IMR-90 (cell line): ENCODE measurements at regions not wholly inside any gene's neighbourhood (a gene's known extent, or its start where the extent isn't known, plus 50 kb on each side); places are given as distances from the start of the nearest gene placed in this dataset.

Experiments used
- ATAC-seq: fragments of 200-7000 bp; cut with Tn5 transposase; 2 replicates; pipeline ENCODE4 v1.9.1; 2020; ENCODE audit warnings: low read depth, mild to moderate bottlenecking, moderate library complexity
- BruUV-seq: library from RNA; stranded (reverse); fragments of 400-500 nt; replicated peaks from 2 replicates; lab custom pipeline; 2021; lab: Mats Ljungman, UMichigan
- CTCF ChIA-PET: fragments of 300-600 bp; formaldehyde crosslinking; extraction: SDS; loops from one replicate; lab custom pipeline; 2021; ENCODE audit warnings: antibody characterized with exemption; lab: Yijun Ruan, JAX
- POLR2A ChIA-PET: fragments of 300-600 bp; sonication (Branson Sonifier 250); formaldehyde crosslinking; loops from one replicate; lab custom pipeline; 2022; ENCODE audit warnings: antibody characterized with exemption; ENCODE audit not compliant: unreplicated experiment; lab: Charles Lee
- DNase-seq: peaks from one replicate; pipeline ENCODE4 v3.0.0; 2013
- H2AFZ ChIP-seq: replicated peaks from 2 replicates; pipeline ENCODE3; 2013; ENCODE audit warnings: low read length, mild to moderate bottlenecking; ENCODE audit not compliant: poor library complexity
- H2AK5ac ChIP-seq: 2 replicates; pipeline ENCODE4 v1.6.1; 2013; ENCODE audit warnings: low read depth, low read length, inconsistent platforms
- H2AK9ac ChIP-seq: replicated peaks from 2 replicates; pipeline ENCODE3; 2013; ENCODE audit warnings: mild to moderate bottlenecking, low read depth, low read length, moderate library complexity; ENCODE audit not compliant: poor library complexity
- H2BK120ac ChIP-seq: 2 replicates; pipeline ENCODE4 v1.6.1; 2013; ENCODE audit warnings: low read depth, low read length, inconsistent platforms
- H2BK15ac ChIP-seq: 3 replicates; pipeline ENCODE4 v1.6.1; 2013; ENCODE audit warnings: low read depth, low read length, inconsistent platforms
- H2BK20ac ChIP-seq: 2 replicates; pipeline ENCODE4 v1.6.1; 2013; ENCODE audit warnings: low read depth, mild to moderate bottlenecking, inconsistent platforms, low read length, moderate library complexity
- H2BK5ac ChIP-seq: 2 replicates; pipeline ENCODE4 v1.6.1; 2013; ENCODE audit warnings: mild to moderate bottlenecking, low read depth, low read length, inconsistent platforms; ENCODE audit not compliant: poor library complexity, severe bottlenecking
- H3K14ac ChIP-seq: replicated peaks from 2 replicates; pipeline ENCODE4 v1.6.1; 2013; ENCODE audit warnings: low read depth, low read length, inconsistent platforms
- H3K18ac ChIP-seq: 2 replicates; pipeline ENCODE4 v1.6.1; 2013; ENCODE audit warnings: low read depth, low read length, control low read depth
- H3K23ac ChIP-seq: 2 replicates; pipeline ENCODE4 v1.6.1; 2013; ENCODE audit warnings: low read depth, low read length, inconsistent platforms
- H3K27ac ChIP-seq: 2 replicates; pipeline ENCODE4 v1.5.1; 2013; ENCODE audit warnings: mild to moderate bottlenecking, control low read depth, low read length; ENCODE audit not compliant: insufficient read depth
- H3K27me3 ChIP-seq: 2 replicates; pipeline ENCODE4 v1.6.1; 2013; ENCODE audit warnings: low read length; ENCODE audit not compliant: control insufficient read depth, insufficient read depth
- H3K36me3 ChIP-seq: 2 replicates; pipeline ENCODE4 v1.6.1; 2013; ENCODE audit warnings: low read length, mixed read lengths; ENCODE audit not compliant: control insufficient read depth, insufficient read depth
- H3K4ac ChIP-seq: 2 replicates; pipeline ENCODE4 v1.6.1; 2013; ENCODE audit warnings: low read depth, low read length, inconsistent platforms
- H3K4me1 ChIP-seq: 2 replicates; pipeline ENCODE4 v1.6.1; 2013; ENCODE audit warnings: low read length, mixed read lengths; ENCODE audit not compliant: control insufficient read depth, insufficient read depth
- H3K4me2 ChIP-seq: 2 replicates; pipeline ENCODE4 v1.6.1; 2013; ENCODE audit warnings: low read depth, mild to moderate bottlenecking, control low read depth, low read length, moderate library complexity
- H3K4me3 ChIP-seq: 2 replicates; pipeline ENCODE4 v1.5.1; 2013; ENCODE audit warnings: low read depth, mild to moderate bottlenecking, control low read depth, low read length, moderate library complexity; ENCODE audit not compliant: insufficient read depth
- H3K56ac ChIP-seq: 2 replicates; pipeline ENCODE4 v1.6.1; 2013; ENCODE audit warnings: low read length, inconsistent platforms; ENCODE audit not compliant: insufficient read depth; ENCODE audit errors: extremely low read depth
- H3K79me1 ChIP-seq, 2 experiments: 2 replicates each; pipeline ENCODE4 v1.6.1; 2013; ENCODE audit warnings: low read length in 2 of 2, inconsistent platforms in 1 of 2, low read depth in 1 of 2
- H3K9ac ChIP-seq: 2 replicates; pipeline ENCODE4 v1.6.1; 2013; ENCODE audit warnings: low read depth, low read length, control low read depth
- H3K9me1 ChIP-seq: 2 replicates; pipeline ENCODE4 v1.6.1; 2013; ENCODE audit warnings: low read length, inconsistent platforms; ENCODE audit not compliant: insufficient read depth
- H3K9me3 ChIP-seq: 2 replicates; pipeline ENCODE4 v1.6.1; 2013; ENCODE audit warnings: low read length; ENCODE audit not compliant: control insufficient read depth, insufficient read depth
- H4K20me1 ChIP-seq: 2 replicates; pipeline ENCODE4 v1.6.1; 2013; ENCODE audit warnings: low read length, inconsistent platforms; ENCODE audit not compliant: insufficient read depth
- H4K5ac ChIP-seq: 2 replicates; pipeline ENCODE4 v1.6.1; 2013; ENCODE audit warnings: mild to moderate bottlenecking, low read depth, low read length, control low read depth
- H4K8ac ChIP-seq, 2 experiments: 2 replicates each; pipeline ENCODE4 v1.6.1; 2013; ENCODE audit warnings: low read depth in 2 of 2, low read length in 2 of 2, control low read depth in 1 of 2, inconsistent platforms in 1 of 2
- H4K91ac ChIP-seq: 2 replicates; pipeline ENCODE4 v1.6.1; 2013; ENCODE audit warnings: low read depth, low read length, inconsistent platforms; ENCODE audit not compliant: insufficient read depth
- BHLHE40 ChIP-seq: fragments of 150-350 bp; IDR thresholded peaks from 2 replicates; pipeline ENCODE4 v1.6.1; 2016; ENCODE audit warnings: mild to moderate bottlenecking, low read depth, low read length
- CEBPB ChIP-seq: IDR thresholded peaks from 2 replicates; pipeline ENCODE4 v1.6.1; 2012; ENCODE audit warnings: low read depth, low read length, improper control_type of control experiment
- ELK1 ChIP-seq: fragments of 150-350 bp; IDR thresholded peaks from 2 replicates; pipeline ENCODE4 v1.6.1; 2016; ENCODE audit warnings: low read depth, mild to moderate bottlenecking, low read length, moderate library complexity, borderline replicate concordance
- FOS ChIP-seq: fragments of 150-350 bp; IDR thresholded peaks from 2 replicates; pipeline ENCODE4 v1.6.1; 2016; ENCODE audit warnings: low read depth, low read length
- MAZ ChIP-seq: IDR thresholded peaks from 2 replicates; pipeline ENCODE4 v1.6.1; 2012; ENCODE audit warnings: low read depth, mild to moderate bottlenecking, low read length, improper control_type of control experiment, moderate library complexity, borderline replicate concordance
- MXI1 ChIP-seq: IDR thresholded peaks from 2 replicates; pipeline ENCODE4 v1.6.1; 2012; ENCODE audit warnings: low read depth, mild to moderate bottlenecking, low read length, moderate library complexity, borderline replicate concordance
- POLR2A ChIP-seq: IDR thresholded peaks from 2 replicates; pipeline ENCODE4 v1.6.1; 2012; ENCODE audit warnings: mild to moderate bottlenecking, low read depth, low read length
- RAD21 ChIP-seq: IDR thresholded peaks from 2 replicates; pipeline ENCODE4 v1.6.1; 2012; ENCODE audit warnings: low read length, improper control_type of control experiment
- RFX5 ChIP-seq: IDR thresholded peaks from 2 replicates; pipeline ENCODE4 v1.8.0; 2012; ENCODE audit warnings: low read depth, mild to moderate bottlenecking, low read length, moderate library complexity
- SMC3 ChIP-seq: fragments of 150-350 bp; IDR thresholded peaks from 2 replicates; pipeline ENCODE4 v1.6.1; 2016; ENCODE audit warnings: low read depth, mild to moderate bottlenecking, antibody characterized with exemption, low read length, moderate library complexity
- USF2 ChIP-seq: fragments of 150-350 bp; IDR thresholded peaks from 2 replicates; pipeline ENCODE4 v1.6.1; 2017; ENCODE audit warnings: mild to moderate bottlenecking, antibody characterized with exemption, low read length, low read depth
- WGBS, 2 experiments: methylation state at CpG; one replicate each; pipeline versions ENCODE4 v1.1.5 to v1.1.7; 2013; ENCODE audit warnings: missing lambda C conversion rate in 2 of 2; ENCODE audit not compliant: insufficient read length in 1 of 2; ENCODE audit errors: extremely low coverage in 2 of 2; 5-methylcytosine and 5-hydroxymethylcytosine counted together
- dilution Hi-C: fragments of 300-500 bp; cut with HindIII; formaldehyde crosslinking; loops from one replicate; pipeline ENCODE4 v1.14.3; 2018; ENCODE audit warnings: low sequenced_read_pairs; ENCODE audit not compliant: unreplicated experiment
- in situ Hi-C: fragments of 300-500 bp; cut with MboI; formaldehyde crosslinking; loops from 3 replicates; pipeline ENCODE4 v1.14.3; 2019; ENCODE audit warnings: low sequenced_read_pairs, inconsistent platforms, mixed read lengths
- intact Hi-C: fragments of 100-400 bp; cut with micrococcal nuclease; formaldehyde crosslinking; loops from 2 replicates; pipeline ENCODE4 v1.10.0; 2022
- TF ChIP-seq, protein P1 (sequence below): conservative IDR thresholded peaks from 2 replicates; pipeline ENCODE4 v1.5.1; 2012; ENCODE audit warnings: mild to moderate bottlenecking, low read depth, low read length, improper control_type of control experiment

DNA sequence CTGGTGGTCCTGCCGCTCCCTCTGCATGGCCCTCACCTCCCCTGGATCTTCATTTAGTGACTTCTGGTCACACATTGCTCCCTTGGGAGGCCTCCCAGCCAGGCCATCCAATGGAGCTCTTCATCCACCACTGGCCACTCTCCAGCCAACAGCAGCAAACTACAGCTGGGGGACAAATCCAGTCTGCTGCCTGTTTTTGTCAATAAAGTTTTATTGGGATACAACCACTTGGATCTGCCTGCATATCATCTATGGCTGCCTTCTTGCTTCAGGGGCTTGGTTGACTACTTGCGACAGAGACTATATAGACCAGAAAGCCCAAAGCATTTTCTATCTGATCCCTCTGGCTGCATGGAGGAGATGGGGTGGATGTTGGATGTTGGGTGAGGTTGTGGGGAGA, 156.6 kb upstream of the SULF2 start:
- no peak overlapping the region for H3K27ac ChIP-seq
- ChIA-PET CTCF (no interaction called here), POLR2A (no interaction called here)
- no peak overlapping the region for H4K91ac ChIP-seq
- in situ Hi-C loops, result no loop called here
- H3K18ac ChIP-seq, result no peak overlapping the region
- 71% methylated on average over 1 of the region's 2 CpGs; no CpG with 5 or more reads in 1 of the 2 experiments for WGBS, 2 experiments
- no peaks in the 10 kb centered on the region for H3K79me1 ChIP-seq
- no peak overlapping the region for H3K4ac ChIP-seq
- no peak overlapping the region for H3K4me3 ChIP-seq
- no peak overlapping the region for H2BK15ac ChIP-seq
- H2AFZ ChIP-seq, result no peak overlapping the region
- H3K9me1 ChIP-seq, result no peaks in the 10 kb centered on the region
- H4K8ac ChIP-seq, result no peak overlapping the region
- no peak for TF ChIP-seq CEBPB
- TF ChIP-seq MAZ, result no peak
- TF ChIP-seq SMC3, result no peak
- TF ChIP-seq RAD21, result no peak
- TF ChIP-seq BHLHE40, result no peak
- TF ChIP-seq USF2, result no peak
- TF ChIP-seq POLR2A, result no peak
- no peak for TF ChIP-seq RFX5
- no peak for TF ChIP-seq FOS
- TF ChIP-seq, protein P1, sequence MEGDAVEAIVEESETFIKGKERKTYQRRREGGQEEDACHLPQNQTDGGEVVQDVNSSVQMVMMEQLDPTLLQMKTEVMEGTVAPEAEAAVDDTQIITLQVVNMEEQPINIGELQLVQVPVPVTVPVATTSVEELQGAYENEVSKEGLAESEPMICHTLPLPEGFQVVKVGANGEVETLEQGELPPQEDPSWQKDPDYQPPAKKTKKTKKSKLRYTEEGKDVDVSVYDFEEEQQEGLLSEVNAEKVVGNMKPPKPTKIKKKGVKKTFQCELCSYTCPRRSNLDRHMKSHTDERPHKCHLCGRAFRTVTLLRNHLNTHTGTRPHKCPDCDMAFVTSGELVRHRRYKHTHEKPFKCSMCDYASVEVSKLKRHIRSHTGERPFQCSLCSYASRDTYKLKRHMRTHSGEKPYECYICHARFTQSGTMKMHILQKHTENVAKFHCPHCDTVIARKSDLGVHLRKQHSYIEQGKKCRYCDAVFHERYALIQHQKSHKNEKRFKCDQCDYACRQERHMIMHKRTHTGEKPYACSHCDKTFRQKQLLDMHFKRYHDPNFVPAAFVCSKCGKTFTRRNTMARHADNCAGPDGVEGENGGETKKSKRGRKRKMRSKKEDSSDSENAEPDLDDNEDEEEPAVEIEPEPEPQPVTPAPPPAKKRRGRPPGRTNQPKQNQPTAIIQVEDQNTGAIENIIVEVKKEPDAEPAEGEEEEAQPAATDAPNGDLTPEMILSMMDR, result no peak
- TF ChIP-seq ELK1, result no peak
- TF ChIP-seq MXI1, result no peak
- H3K4me1 ChIP-seq, result no peaks in the 10 kb centered on the region
- H2BK5ac ChIP-seq, result no peak overlapping the region
- H2AK5ac ChIP-seq, result no peak overlapping the region
- H2BK20ac ChIP-seq, result no peak overlapping the region
- H3K14ac ChIP-seq, result no peak overlapping the region
- H4K20me1 ChIP-seq, result no peaks in the 10 kb centered on the region
- H4K5ac ChIP-seq, result no peak overlapping the region
- H3K27me3 ChIP-seq, result peaks cover 2% of the 10 kb centered on the region; the same call in 1 of the 2 replicates
- intact Hi-C loops, result no loop called here
- H2BK120ac ChIP-seq, result no peak overlapping the region
- no peak overlapping the region for H2AK9ac ChIP-seq
- dilution Hi-C loops, result no loop called here
- H3K23ac ChIP-seq, result no peak overlapping the region
- H3K36me3 ChIP-seq, result no peaks in the 10 kb centered on the region
- H3K9me3 ChIP-seq, result no peaks in the 10 kb centered on the region
- H3K9ac ChIP-seq, result no peak overlapping the region
- no peak for ATAC-seq
- no peak overlapping the region for H3K4me2 ChIP-seq
- no peak for DNase-seq
- no peak overlapping the region for H3K56ac ChIP-seq
- BruUV-seq, result no TSS peak
